WTC11 (cell line): ENCODE measurements at regions not wholly inside any gene's neighbourhood (a gene's known extent, or its start where the extent isn't known, plus 50 kb on each side); places are given as distances from the start of the nearest gene placed in this dataset.

Experiments used
- ATAC-seq: fragments of 200-7000 bp; cut with Tn5 transposase; 2 replicates; pipeline ENCODE4 v1.10.0; 2021; ENCODE audit warnings: mild to moderate bottlenecking, moderate library complexity
- CTCF ChIA-PET: fragments of 300-600 bp; sonication (Branson Sonifier 250); formaldehyde crosslinking; loops from one replicate; lab custom pipeline; 2021; ENCODE audit warnings: antibody characterized with exemption; lab: Charles Lee
- POLR2A ChIA-PET: fragments of 350-600 bp; sonication (Branson Sonifier 250); formaldehyde crosslinking; loops from one replicate; lab custom pipeline; 2021; ENCODE audit warnings: antibody characterized with exemption; lab: Charles Lee
- DNase-seq: peaks from one replicate; pipeline ENCODE4 v3.0.0; 2021; ENCODE audit warnings: low spot score
- H3K27ac Mint-ChIP-seq: 2 replicates; pipeline ENCODE4 v1.8.0; 2021; ENCODE audit warnings: mixed read lengths
- H3K27me3 Mint-ChIP-seq: 2 replicates; pipeline ENCODE4 v1.8.0; 2021; ENCODE audit warnings: low read depth, mild to moderate bottlenecking, moderate library complexity, mixed read lengths
- H3K36me3 Mint-ChIP-seq: 2 replicates; pipeline ENCODE4 v1.8.0; 2021; ENCODE audit warnings: mixed read lengths
- H3K4me1 Mint-ChIP-seq: 2 replicates; pipeline ENCODE4 v1.8.0; 2022; ENCODE audit warnings: mixed read lengths
- H3K4me3 Mint-ChIP-seq: 2 replicates; pipeline ENCODE4 v1.8.0; 2021; ENCODE audit warnings: mild to moderate bottlenecking, moderate library complexity, mixed read lengths
- H3K9me3 Mint-ChIP-seq: 2 replicates; pipeline ENCODE4 v1.8.0; 2021; ENCODE audit warnings: mixed read lengths
- CREM ChIP-seq: sonication (generic); formaldehyde crosslinking; IDR thresholded peaks from 2 replicates; pipeline ENCODE4 v1.8.1; 2022; ENCODE audit warnings: mild to moderate bottlenecking, missing genetic modification reagents, moderate library complexity
- ESRRA ChIP-seq: sonication (generic); formaldehyde crosslinking; IDR thresholded peaks from 2 replicates; pipeline ENCODE4 v1.8.1; 2022; ENCODE audit warnings: mild to moderate bottlenecking, missing genetic modification reagents, borderline replicate concordance
- ETV6 ChIP-seq: sonication (generic); formaldehyde crosslinking; IDR thresholded peaks from 2 replicates; pipeline ENCODE4 v1.8.1; 2022; ENCODE audit warnings: mild to moderate bottlenecking, missing genetic modification reagents
- FOXK1 ChIP-seq: sonication (generic); formaldehyde crosslinking; IDR thresholded peaks from 2 replicates; pipeline ENCODE4 v1.8.0; 2022; ENCODE audit warnings: mild to moderate bottlenecking, moderate library complexity, missing genetic modification reagents
- GTF2I ChIP-seq: fragments of 250-450 bp; sonication (Bioruptor Pico); conservative IDR thresholded peaks from 2 replicates; pipeline ENCODE4 v1.4.0; 2021; ENCODE audit warnings: mild to moderate bottlenecking
- NFATC4 ChIP-seq: fragments of 250-450 bp; sonication (Bioruptor Pico); IDR thresholded peaks from 2 replicates; pipeline ENCODE4 v1.9.0; 2021; ENCODE audit warnings: mild to moderate bottlenecking
- NFYB ChIP-seq: sonication (generic); formaldehyde crosslinking; conservative IDR thresholded peaks from 2 replicates; pipeline ENCODE4 v1.8.0; 2022; ENCODE audit warnings: low read depth, missing genetic modification reagents
- SMAD3 ChIP-seq: sonication (generic); formaldehyde crosslinking; IDR thresholded peaks from 2 replicates; pipeline ENCODE4 v1.8.0; 2022; ENCODE audit warnings: missing genetic modification reagents, mild to moderate bottlenecking, borderline replicate concordance
- TP53 ChIP-seq: sonication (generic); formaldehyde crosslinking; IDR thresholded peaks from 2 replicates; pipeline ENCODE4 v1.8.1; 2023; ENCODE audit warnings: mild to moderate bottlenecking, missing genetic modification reagents
- TF ChIP-seq, protein P1 (sequence below): sonication (generic); formaldehyde crosslinking; IDR thresholded peaks from 2 replicates; pipeline ENCODE4 v1.8.0; 2023; ENCODE audit warnings: missing genetic modification reagents, mild to moderate bottlenecking, borderline replicate concordance
- TF ChIP-seq, protein P2 (sequence below): sonication (generic); formaldehyde crosslinking; IDR thresholded peaks from 2 replicates; pipeline ENCODE4 v1.8.1; 2023; ENCODE audit warnings: mild to moderate bottlenecking, missing genetic modification reagents
- TF ChIP-seq, protein P3 (sequence below): sonication (generic); formaldehyde crosslinking; IDR thresholded peaks from 2 replicates; pipeline ENCODE4 v1.8.0; 2022; ENCODE audit warnings: mild to moderate bottlenecking, missing genetic modification reagents
- TF ChIP-seq, protein P4 (sequence below): sonication (generic); formaldehyde crosslinking; IDR thresholded peaks from 2 replicates; pipeline ENCODE4 v1.8.1; 2022; ENCODE audit warnings: missing genetic modification reagents, borderline replicate concordance
- TF ChIP-seq, protein P5 (sequence below): sonication (generic); formaldehyde crosslinking; IDR thresholded peaks from 2 replicates; pipeline ENCODE4 v1.8.1; 2022; ENCODE audit warnings: low read depth, mild to moderate bottlenecking, moderate library complexity, missing genetic modification reagents, borderline replicate concordance
- TF ChIP-seq, protein P6 (sequence below): fragments of 200-600 bp; IDR thresholded peaks from 2 replicates; pipeline ENCODE4 v1.8.0; 2022; ENCODE audit warnings: antibody characterized with exemption
- TF ChIP-seq, protein P7 (sequence below): sonication (generic); formaldehyde crosslinking; IDR thresholded peaks from 2 replicates; pipeline ENCODE4 v1.8.1; 2023; ENCODE audit warnings: mild to moderate bottlenecking, missing genetic modification reagents, moderate library complexity

DNA sequence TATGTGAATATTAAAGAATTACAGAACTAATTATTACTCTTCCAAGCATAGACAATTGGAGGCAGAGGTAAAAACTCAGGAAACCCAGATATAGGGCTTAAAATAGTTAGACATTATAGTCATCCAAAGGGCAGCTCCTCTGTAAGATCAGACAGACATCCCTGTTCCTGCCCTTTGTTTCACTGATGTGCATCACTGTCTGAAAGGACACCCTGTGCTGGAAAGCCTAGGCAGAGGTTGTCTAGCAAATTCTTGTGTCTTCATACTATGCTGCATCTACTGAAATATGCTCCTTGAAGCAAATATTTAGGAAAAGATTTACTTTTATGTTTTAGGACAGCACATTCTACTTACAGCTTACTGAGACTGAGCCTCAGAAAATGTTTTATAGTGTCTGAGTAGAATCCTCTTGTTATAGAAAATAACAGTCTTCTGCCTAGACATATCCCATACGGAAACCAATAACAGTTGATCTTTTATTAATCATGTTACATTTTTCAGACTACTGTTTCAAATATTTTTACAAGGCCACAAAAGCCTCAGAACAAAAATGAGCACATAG lies 977.3 kb upstream of the CDH2 start:
- Mint-ChIP-seq H3K9me3 (no peaks in the 10 kb centered on the region), H3K27me3 (no peaks in the 10 kb centered on the region), H3K36me3 (no peaks in the 10 kb centered on the region), H3K4me1 (peaks cover 34% of the 10 kb centered on the region), H3K27ac (no peak overlapping the region), H3K4me3 (no peak overlapping the region)
- CTCF ChIA-PET, result no interaction called here
- DNase-seq (no peak), ATAC-seq (no peak)
- TF ChIP-seq ETV6 (CRISPR knock-in tag) (no peak), SMAD3 (CRISPR knock-in tag) (no peak), TP53 (CRISPR knock-in tag) (no peak), NFYB (CRISPR knock-in tag) (no peak), NFATC4 (CRISPR knock-in tag) (no peak), GTF2I (CRISPR knock-in tag) (no peak), CREM (CRISPR knock-in tag) (no peak), FOXK1 (CRISPR knock-in tag) (no peak), ESRRA (CRISPR knock-in tag) (no peak)
- TF ChIP-seq, protein P1, sequence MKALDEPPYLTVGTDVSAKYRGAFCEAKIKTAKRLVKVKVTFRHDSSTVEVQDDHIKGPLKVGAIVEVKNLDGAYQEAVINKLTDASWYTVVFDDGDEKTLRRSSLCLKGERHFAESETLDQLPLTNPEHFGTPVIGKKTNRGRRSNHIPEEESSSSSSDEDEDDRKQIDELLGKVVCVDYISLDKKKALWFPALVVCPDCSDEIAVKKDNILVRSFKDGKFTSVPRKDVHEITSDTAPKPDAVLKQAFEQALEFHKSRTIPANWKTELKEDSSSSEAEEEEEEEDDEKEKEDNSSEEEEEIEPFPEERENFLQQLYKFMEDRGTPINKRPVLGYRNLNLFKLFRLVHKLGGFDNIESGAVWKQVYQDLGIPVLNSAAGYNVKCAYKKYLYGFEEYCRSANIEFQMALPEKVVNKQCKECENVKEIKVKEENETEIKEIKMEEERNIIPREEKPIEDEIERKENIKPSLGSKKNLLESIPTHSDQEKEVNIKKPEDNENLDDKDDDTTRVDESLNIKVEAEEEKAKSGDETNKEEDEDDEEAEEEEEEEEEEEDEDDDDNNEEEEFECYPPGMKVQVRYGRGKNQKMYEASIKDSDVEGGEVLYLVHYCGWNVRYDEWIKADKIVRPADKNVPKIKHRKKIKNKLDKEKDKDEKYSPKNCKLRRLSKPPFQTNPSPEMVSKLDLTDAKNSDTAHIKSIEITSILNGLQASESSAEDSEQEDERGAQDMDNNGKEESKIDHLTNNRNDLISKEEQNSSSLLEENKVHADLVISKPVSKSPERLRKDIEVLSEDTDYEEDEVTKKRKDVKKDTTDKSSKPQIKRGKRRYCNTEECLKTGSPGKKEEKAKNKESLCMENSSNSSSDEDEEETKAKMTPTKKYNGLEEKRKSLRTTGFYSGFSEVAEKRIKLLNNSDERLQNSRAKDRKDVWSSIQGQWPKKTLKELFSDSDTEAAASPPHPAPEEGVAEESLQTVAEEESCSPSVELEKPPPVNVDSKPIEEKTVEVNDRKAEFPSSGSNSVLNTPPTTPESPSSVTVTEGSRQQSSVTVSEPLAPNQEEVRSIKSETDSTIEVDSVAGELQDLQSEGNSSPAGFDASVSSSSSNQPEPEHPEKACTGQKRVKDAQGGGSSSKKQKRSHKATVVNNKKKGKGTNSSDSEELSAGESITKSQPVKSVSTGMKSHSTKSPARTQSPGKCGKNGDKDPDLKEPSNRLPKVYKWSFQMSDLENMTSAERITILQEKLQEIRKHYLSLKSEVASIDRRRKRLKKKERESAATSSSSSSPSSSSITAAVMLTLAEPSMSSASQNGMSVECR, result no peak
- TF ChIP-seq, protein P2, sequence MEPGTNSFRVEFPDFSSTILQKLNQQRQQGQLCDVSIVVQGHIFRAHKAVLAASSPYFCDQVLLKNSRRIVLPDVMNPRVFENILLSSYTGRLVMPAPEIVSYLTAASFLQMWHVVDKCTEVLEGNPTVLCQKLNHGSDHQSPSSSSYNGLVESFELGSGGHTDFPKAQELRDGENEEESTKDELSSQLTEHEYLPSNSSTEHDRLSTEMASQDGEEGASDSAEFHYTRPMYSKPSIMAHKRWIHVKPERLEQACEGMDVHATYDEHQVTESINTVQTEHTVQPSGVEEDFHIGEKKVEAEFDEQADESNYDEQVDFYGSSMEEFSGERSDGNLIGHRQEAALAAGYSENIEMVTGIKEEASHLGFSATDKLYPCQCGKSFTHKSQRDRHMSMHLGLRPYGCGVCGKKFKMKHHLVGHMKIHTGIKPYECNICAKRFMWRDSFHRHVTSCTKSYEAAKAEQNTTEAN (CRISPR knock-in tag), result no peak
- TF ChIP-seq, protein P3, sequence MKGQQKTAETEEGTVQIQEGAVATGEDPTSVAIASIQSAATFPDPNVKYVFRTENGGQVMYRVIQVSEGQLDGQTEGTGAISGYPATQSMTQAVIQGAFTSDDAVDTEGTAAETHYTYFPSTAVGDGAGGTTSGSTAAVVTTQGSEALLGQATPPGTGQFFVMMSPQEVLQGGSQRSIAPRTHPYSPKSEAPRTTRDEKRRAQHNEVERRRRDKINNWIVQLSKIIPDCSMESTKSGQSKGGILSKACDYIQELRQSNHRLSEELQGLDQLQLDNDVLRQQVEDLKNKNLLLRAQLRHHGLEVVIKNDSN, result no peak
- TF ChIP-seq, protein P4, sequence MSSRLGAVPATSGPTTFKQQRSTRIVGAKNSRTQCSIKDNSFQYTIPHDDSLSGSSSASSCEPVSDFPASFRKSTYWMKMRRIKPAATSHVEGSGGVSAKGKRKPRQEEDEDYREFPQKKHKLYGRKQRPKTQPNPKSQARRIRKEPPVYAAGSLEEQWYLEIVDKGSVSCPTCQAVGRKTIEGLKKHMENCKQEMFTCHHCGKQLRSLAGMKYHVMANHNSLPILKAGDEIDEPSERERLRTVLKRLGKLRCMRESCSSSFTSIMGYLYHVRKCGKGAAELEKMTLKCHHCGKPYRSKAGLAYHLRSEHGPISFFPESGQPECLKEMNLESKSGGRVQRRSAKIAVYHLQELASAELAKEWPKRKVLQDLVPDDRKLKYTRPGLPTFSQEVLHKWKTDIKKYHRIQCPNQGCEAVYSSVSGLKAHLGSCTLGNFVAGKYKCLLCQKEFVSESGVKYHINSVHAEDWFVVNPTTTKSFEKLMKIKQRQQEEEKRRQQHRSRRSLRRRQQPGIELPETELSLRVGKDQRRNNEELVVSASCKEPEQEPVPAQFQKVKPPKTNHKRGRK (CRISPR knock-in tag), result no peak
- TF ChIP-seq, protein P5, sequence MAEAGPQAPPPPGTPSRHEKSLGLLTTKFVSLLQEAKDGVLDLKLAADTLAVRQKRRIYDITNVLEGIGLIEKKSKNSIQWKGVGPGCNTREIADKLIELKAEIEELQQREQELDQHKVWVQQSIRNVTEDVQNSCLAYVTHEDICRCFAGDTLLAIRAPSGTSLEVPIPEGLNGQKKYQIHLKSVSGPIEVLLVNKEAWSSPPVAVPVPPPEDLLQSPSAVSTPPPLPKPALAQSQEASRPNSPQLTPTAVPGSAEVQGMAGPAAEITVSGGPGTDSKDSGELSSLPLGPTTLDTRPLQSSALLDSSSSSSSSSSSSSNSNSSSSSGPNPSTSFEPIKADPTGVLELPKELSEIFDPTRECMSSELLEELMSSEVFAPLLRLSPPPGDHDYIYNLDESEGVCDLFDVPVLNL (CRISPR knock-in tag), result no peak
- TF ChIP-seq, protein P6, sequence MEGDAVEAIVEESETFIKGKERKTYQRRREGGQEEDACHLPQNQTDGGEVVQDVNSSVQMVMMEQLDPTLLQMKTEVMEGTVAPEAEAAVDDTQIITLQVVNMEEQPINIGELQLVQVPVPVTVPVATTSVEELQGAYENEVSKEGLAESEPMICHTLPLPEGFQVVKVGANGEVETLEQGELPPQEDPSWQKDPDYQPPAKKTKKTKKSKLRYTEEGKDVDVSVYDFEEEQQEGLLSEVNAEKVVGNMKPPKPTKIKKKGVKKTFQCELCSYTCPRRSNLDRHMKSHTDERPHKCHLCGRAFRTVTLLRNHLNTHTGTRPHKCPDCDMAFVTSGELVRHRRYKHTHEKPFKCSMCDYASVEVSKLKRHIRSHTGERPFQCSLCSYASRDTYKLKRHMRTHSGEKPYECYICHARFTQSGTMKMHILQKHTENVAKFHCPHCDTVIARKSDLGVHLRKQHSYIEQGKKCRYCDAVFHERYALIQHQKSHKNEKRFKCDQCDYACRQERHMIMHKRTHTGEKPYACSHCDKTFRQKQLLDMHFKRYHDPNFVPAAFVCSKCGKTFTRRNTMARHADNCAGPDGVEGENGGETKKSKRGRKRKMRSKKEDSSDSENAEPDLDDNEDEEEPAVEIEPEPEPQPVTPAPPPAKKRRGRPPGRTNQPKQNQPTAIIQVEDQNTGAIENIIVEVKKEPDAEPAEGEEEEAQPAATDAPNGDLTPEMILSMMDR, result no peak
- TF ChIP-seq, protein P7, sequence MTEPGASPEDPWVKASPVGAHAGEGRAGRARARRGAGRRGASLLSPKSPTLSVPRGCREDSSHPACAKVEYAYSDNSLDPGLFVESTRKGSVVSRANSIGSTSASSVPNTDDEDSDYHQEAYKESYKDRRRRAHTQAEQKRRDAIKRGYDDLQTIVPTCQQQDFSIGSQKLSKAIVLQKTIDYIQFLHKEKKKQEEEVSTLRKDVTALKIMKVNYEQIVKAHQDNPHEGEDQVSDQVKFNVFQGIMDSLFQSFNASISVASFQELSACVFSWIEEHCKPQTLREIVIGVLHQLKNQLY (CRISPR knock-in tag), result no peak
- POLR2A ChIA-PET, result no interaction called here
